Fibroblast of lung (primary cell): ENCODE measurements at regions not wholly inside any gene's neighbourhood (a gene's known extent, or its start where the extent isn't known, plus 50 kb on each side); places are given as distances from the start of the nearest gene placed in this dataset.

Experiments used
- DNase-seq, 2 donors: peaks; one replicate each; pipeline versions ENCODE4 v3.0.0 to v3.0.0-alpha.2; 2010; ENCODE audit warnings: low read depth in 2 of 2
- H2AFZ ChIP-seq: 2 replicates; pipeline ENCODE4 v1.5.1; 2012; ENCODE audit warnings: low read length, control low read depth, inconsistent platforms
- H3K27ac ChIP-seq: 2 replicates; pipeline ENCODE4 v1.5.1; 2011; ENCODE audit warnings: low read length, control low read depth; ENCODE audit not compliant: insufficient read depth
- H3K27me3 ChIP-seq: 2 replicates; pipeline ENCODE4 v1.5.1; 2011; ENCODE audit warnings: mild to moderate bottlenecking, low read length; ENCODE audit not compliant: control insufficient read depth, insufficient read depth
- H3K36me3 ChIP-seq: 2 replicates; pipeline ENCODE4 v1.5.1; 2011; ENCODE audit warnings: low read length; ENCODE audit not compliant: control insufficient read depth, insufficient read depth
- H3K4me1 ChIP-seq: 2 replicates; pipeline ENCODE4 v1.5.1; 2011; ENCODE audit warnings: low read length; ENCODE audit not compliant: control insufficient read depth, insufficient read depth; ENCODE audit errors: extremely low read depth
- H3K4me2 ChIP-seq: 2 replicates; pipeline ENCODE4 v1.5.1; 2011; ENCODE audit warnings: low read length, control low read depth; ENCODE audit not compliant: insufficient read depth; ENCODE audit errors: extremely low read depth
- H3K4me3 ChIP-seq, 4 experiments: fragments of 200-600 bp in 1 of 4; sonication (generic) in 1 of 4; replicated peaks in 1 of 4; 2 replicates each; pipeline ENCODE4 v1.5.1; 2011 to 2016; ENCODE audit warnings: low read length in 4 of 4, low read depth in 3 of 4, mild to moderate bottlenecking in 3 of 4, control low read depth in 2 of 4, inconsistent platforms in 1 of 4, mixed read lengths in 1 of 4; ENCODE audit not compliant: insufficient read depth in 1 of 4; ENCODE audit errors: control extremely low read depth in 1 of 4
- H3K79me2 ChIP-seq: 2 replicates; pipeline ENCODE4 v1.5.1; 2012; ENCODE audit warnings: mild to moderate bottlenecking, low read length, inconsistent platforms; ENCODE audit not compliant: control insufficient read depth, insufficient read depth
- H3K9ac ChIP-seq: 2 replicates; pipeline ENCODE4 v1.5.1; 2011; ENCODE audit warnings: mild to moderate bottlenecking, low read length, control low read depth; ENCODE audit not compliant: insufficient read depth
- H3K9me3 ChIP-seq: 2 replicates; pipeline ENCODE4 v1.5.1; 2012; ENCODE audit warnings: low read depth, low read length; ENCODE audit not compliant: control insufficient read depth, insufficient read depth
- H4K20me1 ChIP-seq: 2 replicates; pipeline ENCODE4 v1.5.1; 2011; ENCODE audit warnings: low read length; ENCODE audit not compliant: control insufficient read depth, insufficient read depth; ENCODE audit errors: extremely low read depth
- EZH2 ChIP-seq: IDR thresholded peaks from 2 replicates; pipeline ENCODE4 v1.5.1; 2012; ENCODE audit warnings: low read length, control low read depth, mild to moderate bottlenecking; ENCODE audit errors: missing control alignments
- TF ChIP-seq, protein P1 (sequence below), 2 donors: IDR thresholded peaks in 1 of 2; conservative IDR thresholded peaks in 1 of 2; 1 replicate in 1 of 2; 2 replicates in 1 of 2; pipeline ENCODE4 v1.5.1; 2011 to 2012; ENCODE audit warnings: low read length in 2 of 2, control low read depth in 1 of 2, inconsistent platforms in 1 of 2, low read depth in 1 of 2, mild to moderate bottlenecking in 1 of 2

GRCh38 chr5:96197347-96197746, 235.7 kb upstream of the ELL2 start:
- Histone ChIP-seq H3K9me3 (no peaks in the 10 kb centered on the region), H3K79me2 (no peaks in the 10 kb centered on the region), H3K36me3 (no peaks in the 10 kb centered on the region), H3K4me2 (no peak overlapping the region), H3K4me1 (no peaks in the 10 kb centered on the region), H3K9ac (no peak overlapping the region), H4K20me1 (no peaks in the 10 kb centered on the region), H3K27me3 (no peaks in the 10 kb centered on the region), H3K27ac (no peak overlapping the region), H3K4me3 (no peak overlapping the region), H2AFZ (no peak overlapping the region)
- TF ChIP-seq, protein P1, sequence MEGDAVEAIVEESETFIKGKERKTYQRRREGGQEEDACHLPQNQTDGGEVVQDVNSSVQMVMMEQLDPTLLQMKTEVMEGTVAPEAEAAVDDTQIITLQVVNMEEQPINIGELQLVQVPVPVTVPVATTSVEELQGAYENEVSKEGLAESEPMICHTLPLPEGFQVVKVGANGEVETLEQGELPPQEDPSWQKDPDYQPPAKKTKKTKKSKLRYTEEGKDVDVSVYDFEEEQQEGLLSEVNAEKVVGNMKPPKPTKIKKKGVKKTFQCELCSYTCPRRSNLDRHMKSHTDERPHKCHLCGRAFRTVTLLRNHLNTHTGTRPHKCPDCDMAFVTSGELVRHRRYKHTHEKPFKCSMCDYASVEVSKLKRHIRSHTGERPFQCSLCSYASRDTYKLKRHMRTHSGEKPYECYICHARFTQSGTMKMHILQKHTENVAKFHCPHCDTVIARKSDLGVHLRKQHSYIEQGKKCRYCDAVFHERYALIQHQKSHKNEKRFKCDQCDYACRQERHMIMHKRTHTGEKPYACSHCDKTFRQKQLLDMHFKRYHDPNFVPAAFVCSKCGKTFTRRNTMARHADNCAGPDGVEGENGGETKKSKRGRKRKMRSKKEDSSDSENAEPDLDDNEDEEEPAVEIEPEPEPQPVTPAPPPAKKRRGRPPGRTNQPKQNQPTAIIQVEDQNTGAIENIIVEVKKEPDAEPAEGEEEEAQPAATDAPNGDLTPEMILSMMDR (conservative IDR thresholded peaks at IDR 0.05 in 1 of 2, IDR thresholded peaks at IDR 0.05 in 1 of 2; ENCODE audit: low read depth in 1 of 2, low read length in 2 of 2): no peak
- no peak for TF ChIP-seq EZH2
- DNase-seq: no peak

GRCh38 chr5:96196890-96197289, 235.2 kb upstream of the ELL2 start:
- Histone ChIP-seq H4K20me1 (no peaks in the 10 kb centered on the region), H3K36me3 (no peaks in the 10 kb centered on the region), H3K27ac (no peak overlapping the region), H3K79me2 (no peaks in the 10 kb centered on the region), H3K4me3 (no peak overlapping the region), H3K9me3 (no peaks in the 10 kb centered on the region), H3K9ac (no peak overlapping the region), H2AFZ (no peak overlapping the region), H3K4me1 (no peaks in the 10 kb centered on the region), H3K4me2 (no peak overlapping the region), H3K27me3 (no peaks in the 10 kb centered on the region)
- no peak for DNase-seq
- no peak for TF ChIP-seq EZH2
- TF ChIP-seq, protein P1 (conservative IDR thresholded peaks at IDR 0.05 in 1 of 2, IDR thresholded peaks at IDR 0.05 in 1 of 2; ENCODE audit: low read depth in 1 of 2, low read length in 2 of 2): no peak

DNA sequence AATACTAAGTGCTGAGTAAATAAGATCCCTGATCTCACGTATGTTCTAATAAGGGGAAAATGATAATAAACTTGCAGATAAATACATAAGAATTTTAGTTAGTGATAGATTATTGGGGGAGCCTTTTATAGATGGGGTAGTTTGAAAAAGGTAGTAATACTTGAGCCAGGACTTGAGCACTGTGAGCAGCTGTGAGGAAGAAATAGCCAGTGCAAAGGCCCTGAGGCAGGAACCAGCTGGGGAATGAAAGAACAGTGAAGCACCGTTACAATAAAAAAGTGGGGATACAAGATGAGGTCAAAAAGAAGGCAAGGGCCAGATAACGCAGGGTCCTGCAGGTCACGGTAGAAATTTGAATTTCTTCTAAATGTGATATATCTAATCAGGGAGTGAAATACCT, 234.8 kb upstream of the ELL2 start:
- H4K20me1 ChIP-seq: no peaks in the 10 kb centered on the region
- H3K4me1 ChIP-seq: no peaks in the 10 kb centered on the region
- no peaks in the 10 kb centered on the region for H3K27me3 ChIP-seq
- TF ChIP-seq, protein P1 (conservative IDR thresholded peaks at IDR 0.05 in 1 of 2, IDR thresholded peaks at IDR 0.05 in 1 of 2; ENCODE audit: low read depth in 1 of 2, low read length in 2 of 2): no peak
- TF ChIP-seq EZH2: no peak
- no peaks in the 10 kb centered on the region for H3K36me3 ChIP-seq
- H3K4me3 ChIP-seq: no peak overlapping the region
- H2AFZ ChIP-seq: no peak overlapping the region
- H3K9me3 ChIP-seq: no peaks in the 10 kb centered on the region
- H3K9ac ChIP-seq: no peak overlapping the region
- H3K4me2 ChIP-seq: no peak overlapping the region
- no peaks in the 10 kb centered on the region for H3K79me2 ChIP-seq
- DNase-seq: no peak
- no peak overlapping the region for H3K27ac ChIP-seq
